ENCODE measurements at regions not wholly inside any gene's neighbourhood (a gene's known extent, or its start where the extent isn't known, plus 50 kb on each side); places are given as distances from the start of the nearest gene placed in this dataset.

DNA sequence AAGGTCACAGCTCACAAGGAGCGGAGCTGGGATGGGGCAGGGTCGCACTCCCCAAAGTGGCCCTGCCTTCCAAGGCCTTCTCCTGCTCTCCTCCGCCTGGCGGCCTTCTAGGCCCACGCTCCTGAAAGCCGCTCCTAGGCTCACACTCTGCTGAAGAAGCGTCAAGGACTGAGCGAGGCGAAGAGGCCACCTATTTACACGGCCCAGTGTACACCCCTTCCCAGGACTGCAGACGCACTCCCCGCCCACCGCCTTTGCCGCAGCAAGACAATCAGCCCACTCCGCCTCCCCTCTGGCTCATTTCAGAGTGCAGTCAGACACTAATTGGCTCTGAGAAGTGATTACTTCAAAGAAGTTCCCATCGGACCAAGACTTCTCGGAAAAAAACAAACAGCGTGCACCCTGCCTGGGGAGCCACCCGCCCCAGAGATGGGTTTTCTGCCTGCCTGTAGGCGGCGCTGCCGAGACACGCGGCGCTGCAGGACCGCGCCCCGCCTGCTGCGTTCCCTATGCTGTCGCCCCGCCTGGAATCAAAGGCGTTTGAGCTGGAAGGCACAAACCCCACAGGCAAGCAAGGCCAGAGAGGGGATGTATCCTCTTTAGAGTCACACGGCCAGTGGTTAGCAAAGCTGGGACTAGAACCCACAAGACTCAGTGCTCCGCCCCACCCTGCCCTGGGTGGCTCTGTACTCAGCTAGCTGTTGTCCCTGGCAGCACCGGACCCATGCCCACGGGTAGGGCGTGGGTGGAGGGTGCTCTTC is 414.8 kb downstream of the BUD13 start:
- peak; percentile 46 for TF ChIP-seq CTCF (IDR thresholded peaks at IDR 0.05; ENCODE audit: extremely low read depth, insufficient read depth, missing control alignments)
- in situ Hi-C loops (cut with MboI; ENCODE audit: low pct_unique_long_range_greater_than_20kb, low sequenced_read_pairs, unreplicated experiment), result no loop called here
- no peak for DNase-seq (ENCODE audit: low spot score)

- DNase-seq (ENCODE audit: low spot score), result no peak
- TF ChIP-seq CTCF (IDR thresholded peaks at IDR 0.05; ENCODE audit: extremely low read depth, insufficient read depth, missing control alignments), result no peak
- in situ Hi-C loops (cut with MboI; ENCODE audit: low pct_unique_long_range_greater_than_20kb, low sequenced_read_pairs, unreplicated experiment), result no loop called here
Measured at GRCh38 chr11:116356451-116356850, 416.3 kb downstream of the BUD13 start.

DNA sequence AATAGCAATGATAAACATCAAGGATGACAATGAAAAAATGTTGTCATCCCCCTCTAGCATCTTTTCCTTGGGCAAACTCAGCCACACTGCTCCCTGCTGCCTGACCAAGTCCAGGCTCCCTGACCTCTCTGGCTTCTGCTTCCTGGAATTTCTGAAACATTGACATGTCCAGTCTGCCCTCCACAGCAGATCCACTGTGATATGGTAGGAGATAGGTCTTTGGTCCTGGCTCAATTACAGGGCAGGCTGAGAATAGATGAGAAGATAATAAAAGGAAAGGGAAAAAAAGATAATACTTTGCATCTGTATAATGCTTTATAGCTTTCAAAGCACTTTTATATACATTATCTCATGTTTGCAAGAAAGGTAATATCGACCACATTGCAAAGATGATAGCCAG is 417.7 kb downstream of the BUD13 start:
- no peak for TF ChIP-seq CTCF (IDR thresholded peaks at IDR 0.05; ENCODE audit: extremely low read depth, insufficient read depth, missing control alignments)
- DNase-seq (ENCODE audit: low spot score), result no peak
- in situ Hi-C loops (cut with MboI; ENCODE audit: low pct_unique_long_range_greater_than_20kb, low sequenced_read_pairs, unreplicated experiment), result no loop called here

DNA sequence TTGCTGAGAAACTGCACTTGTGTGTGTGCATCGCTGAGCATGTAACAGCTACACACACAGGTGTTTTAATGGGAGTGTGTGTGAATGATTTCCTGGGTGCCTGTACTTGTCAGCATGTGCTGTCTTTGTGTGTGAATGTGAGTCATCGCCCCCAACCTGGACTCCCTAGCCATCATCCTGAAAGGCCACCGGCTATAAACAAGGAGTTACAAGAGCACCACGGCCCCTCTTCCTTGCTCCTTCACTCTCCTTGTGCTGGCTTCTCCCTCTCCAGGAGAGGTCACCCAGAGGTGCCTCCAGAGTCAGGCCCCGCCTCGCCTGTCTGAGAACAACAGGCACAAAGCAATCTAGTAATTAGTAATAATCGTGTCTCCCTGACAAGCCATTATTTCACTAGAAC is 419.2 kb downstream of the BUD13 start:
- TF ChIP-seq CTCF (IDR thresholded peaks at IDR 0.05; ENCODE audit: extremely low read depth, insufficient read depth, missing control alignments), result no peak
- no peak for DNase-seq (ENCODE audit: low spot score)
- in situ Hi-C loops (cut with MboI; ENCODE audit: low pct_unique_long_range_greater_than_20kb, low sequenced_read_pairs, unreplicated experiment), result no loop called here

DNA sequence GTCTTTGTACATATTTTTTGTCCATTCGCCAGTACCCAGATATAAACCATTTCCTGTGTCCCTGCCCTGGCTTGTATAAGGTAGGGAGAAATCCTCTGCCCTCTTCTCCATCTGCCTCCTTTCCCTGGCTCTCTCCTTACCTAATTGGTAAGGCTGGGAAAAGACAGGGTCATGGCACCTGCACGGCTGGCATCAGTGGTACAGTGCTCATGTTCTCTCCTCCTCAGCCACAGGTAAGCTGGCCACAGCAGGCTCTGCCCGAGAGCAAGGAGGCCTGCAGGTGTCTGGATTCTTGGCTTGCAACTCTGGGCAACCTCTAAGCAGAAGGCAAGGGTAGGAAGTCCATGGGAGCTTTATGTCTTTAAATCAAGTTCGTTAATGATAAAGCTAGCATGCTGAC is 419.9 kb downstream of the BUD13 start:
- no peak for TF ChIP-seq CTCF (IDR thresholded peaks at IDR 0.05; ENCODE audit: extremely low read depth, insufficient read depth, missing control alignments)
- no peak for DNase-seq (ENCODE audit: low spot score)
- in situ Hi-C loops (cut with MboI; ENCODE audit: low pct_unique_long_range_greater_than_20kb, low sequenced_read_pairs, unreplicated experiment), result no loop called here

- in situ Hi-C loops (cut with MboI; ENCODE audit: low pct_unique_long_range_greater_than_20kb, low sequenced_read_pairs, unreplicated experiment), result no loop called here
- DNase-seq (ENCODE audit: low spot score), result no peak
- TF ChIP-seq CTCF (IDR thresholded peaks at IDR 0.05; ENCODE audit: extremely low read depth, insufficient read depth, missing control alignments), result no peak
Measured at GRCh38 chr11:116348226-116348625, 424.6 kb downstream of the BUD13 start.

Measured in GM13977 (cell line).